ENCODE measurements at regions not wholly inside any gene's neighbourhood (a gene's known extent, or its start where the extent isn't known, plus 50 kb on each side); places are given as distances from the start of the nearest gene placed in this dataset.
"Not testable (repeated sequence)": the region's sequence is repeated elsewhere in the genome, so short reads cannot be mapped to it uniquely, and the experiment has no call there.

DNA sequence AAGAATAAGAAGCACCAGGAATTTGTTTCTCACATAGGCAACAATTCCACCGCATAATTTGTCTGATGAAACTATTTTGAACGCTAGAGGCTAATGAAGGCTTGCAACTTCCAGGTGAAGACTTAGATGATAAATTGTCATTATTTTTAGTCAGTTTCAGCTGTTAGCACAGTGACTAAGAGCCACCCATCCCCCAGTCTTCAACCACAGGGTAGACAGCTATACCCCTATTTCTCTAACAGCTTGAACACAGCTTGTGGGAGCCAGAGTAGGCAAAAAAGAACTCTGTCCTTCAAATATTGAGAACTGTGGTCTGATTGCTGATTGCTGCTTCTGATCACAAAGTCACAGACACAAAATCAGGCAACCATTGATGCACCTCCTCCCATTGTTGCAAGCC lies 1124.8 kb upstream of the PRR20A start:
- DNase-seq: no peak

DNA sequence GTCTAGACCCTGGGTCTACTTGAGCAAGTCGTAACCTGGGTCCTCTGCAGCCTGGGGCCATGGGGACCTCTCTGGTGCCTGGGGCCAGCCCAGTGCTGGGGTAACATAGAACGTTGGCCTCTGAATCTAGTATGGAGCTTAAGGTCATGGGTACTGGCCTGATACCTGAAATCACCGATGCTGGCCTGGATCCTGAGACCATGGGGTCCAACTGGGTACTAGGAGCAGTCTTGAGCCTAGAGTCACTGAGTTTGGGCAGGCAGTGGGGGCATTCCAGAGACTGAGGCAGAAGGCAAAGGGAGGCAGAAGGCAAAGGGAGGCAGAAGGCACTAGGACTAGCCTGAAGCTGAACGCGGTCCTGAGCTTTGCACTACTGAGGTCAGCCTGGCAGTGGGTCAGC lies 1121.1 kb upstream of the PRR20A start:
- DNase-seq: no peak

DNA sequence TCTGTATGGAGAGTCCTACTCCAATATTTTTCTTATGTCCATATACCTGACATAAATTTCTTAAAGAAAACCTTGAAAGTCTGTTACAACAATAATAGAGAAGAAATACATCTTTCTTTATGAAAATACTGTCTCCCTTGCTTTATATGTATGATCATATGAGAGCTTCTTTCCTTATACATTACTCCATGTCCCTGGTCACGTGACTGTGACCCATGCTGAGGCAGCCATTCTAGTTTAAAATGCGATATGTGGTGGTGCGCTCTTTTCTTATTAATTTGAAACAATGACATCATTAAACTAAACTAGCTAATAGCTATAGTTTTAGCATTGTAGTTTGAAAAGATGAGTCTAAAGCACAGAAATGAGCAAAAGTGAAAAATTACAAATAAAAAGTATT lies 1120.3 kb upstream of the PRR20A start:
- DNase-seq: no peak

DNA sequence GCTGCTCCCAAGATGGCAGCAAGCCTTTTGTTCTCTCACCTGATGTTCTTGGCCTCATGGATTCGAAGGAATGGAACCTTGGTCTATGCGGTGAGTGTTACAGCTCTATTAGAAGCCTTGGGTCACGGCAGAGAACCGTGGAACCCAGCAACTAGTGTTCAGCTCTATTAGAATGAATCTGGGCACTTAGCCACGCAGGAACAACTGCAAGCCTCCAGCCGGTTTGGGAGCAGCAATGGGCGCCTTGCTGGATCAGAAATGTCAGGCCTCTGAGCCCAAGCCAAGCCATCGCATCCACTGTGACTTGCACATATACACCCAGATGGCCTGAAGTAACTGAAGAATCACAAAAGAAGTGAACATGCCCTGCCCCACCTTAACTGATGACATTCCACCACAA lies 1100.7 kb upstream of the PRR20A start:
- no peak for DNase-seq

DNA sequence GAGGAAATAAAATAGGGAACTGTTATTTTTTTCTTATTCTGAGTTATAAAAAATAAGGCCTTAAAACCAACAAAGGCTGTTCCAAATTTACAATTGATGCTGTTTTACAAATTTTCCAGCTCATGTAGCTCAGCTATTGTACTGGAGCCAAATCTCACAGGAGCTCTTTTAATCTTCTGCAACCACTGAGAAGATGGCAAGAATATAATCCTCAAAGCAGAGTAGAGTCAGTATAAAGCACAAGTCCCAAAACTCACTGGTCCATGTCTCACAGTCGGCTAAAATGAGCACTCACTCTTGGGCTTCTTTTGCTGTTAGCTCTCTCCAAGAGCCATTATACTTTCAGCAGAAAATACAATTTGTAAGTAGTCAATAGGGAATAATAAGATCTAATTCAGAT lies 1074.4 kb upstream of the PRR20A start:
- DNase-seq: no peak

DNA sequence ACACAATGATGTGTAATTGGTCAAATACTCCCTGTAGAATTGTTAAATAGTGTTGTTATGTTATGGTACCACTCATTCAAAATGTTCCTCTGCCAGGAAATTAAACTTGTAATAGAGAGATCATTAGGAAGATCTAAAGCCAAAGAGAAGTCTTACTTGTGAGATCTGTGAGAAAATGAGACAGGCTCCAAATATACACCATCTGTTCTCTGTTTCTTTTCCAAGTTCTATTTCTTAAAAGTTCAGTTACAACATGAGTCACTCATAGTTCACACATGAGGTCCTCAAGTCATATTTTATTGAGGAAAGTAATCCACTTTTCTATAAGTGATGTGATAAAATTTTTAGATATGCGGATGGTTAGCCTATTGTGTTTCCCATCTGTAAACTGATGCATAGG lies 1038.1 kb upstream of the PRR20A start:
- DNase-seq: no peak

DNA sequence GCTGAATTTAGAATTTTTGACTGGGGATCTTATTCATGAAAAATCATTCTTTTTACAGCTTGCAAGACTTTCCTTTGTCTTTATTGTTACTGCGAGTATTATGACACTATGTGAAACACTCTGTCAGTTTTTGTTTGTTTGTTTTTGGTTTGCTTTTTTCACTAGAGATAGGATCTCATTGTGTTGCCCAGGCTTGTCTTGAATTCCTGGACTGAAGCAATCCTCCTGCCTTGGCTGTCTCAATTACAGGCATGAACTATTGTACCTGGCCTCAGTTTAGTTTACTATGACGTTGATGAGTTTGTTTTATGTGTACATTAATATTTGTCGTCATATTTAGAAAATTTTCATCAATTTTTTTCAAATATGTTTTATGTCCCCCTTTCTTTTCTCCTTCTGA lies 1030.0 kb upstream of the PRR20A start:
- no peak for DNase-seq

DNA sequence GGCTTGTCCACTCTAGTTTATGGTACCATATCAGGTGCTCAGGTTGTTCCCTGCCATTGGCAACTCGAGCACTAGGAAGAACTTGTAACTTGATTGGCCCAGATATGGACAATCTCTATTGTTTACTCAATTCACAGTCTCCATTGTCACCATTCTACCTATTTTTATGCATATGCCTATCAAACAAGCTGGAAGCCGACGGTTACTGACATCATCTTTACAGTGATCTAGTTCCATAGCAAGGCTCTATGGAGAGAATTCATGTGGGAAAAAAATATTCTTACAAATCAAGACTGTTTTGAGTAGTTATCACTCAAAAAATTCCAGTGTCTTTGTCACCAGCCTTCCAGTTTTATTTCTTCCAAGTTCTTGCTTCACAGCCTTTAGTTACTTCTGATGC lies 1006.2 kb upstream of the PRR20A start:
- no peak for DNase-seq

DNA sequence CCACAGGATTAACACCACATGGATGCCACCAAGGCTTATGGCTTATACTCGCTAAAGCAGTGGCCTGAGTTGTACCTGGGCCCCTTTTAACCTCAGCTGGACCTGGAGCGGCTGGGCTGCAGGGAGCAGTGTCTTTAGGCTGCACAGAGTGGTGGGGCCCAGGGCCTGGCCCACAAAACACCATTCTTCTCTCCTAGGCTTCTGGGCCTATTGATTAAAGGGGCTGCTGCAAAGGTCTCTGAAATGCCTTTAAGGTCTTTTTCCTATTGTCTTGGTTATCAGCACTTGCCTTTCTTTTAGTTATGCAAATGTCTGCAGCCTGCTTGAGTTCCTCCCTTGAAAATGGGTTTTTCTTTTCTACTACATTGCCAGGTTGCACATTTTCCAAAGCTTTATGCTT lies 973.9 kb upstream of the PRR20A start:
- DNase-seq: no peak

DNA sequence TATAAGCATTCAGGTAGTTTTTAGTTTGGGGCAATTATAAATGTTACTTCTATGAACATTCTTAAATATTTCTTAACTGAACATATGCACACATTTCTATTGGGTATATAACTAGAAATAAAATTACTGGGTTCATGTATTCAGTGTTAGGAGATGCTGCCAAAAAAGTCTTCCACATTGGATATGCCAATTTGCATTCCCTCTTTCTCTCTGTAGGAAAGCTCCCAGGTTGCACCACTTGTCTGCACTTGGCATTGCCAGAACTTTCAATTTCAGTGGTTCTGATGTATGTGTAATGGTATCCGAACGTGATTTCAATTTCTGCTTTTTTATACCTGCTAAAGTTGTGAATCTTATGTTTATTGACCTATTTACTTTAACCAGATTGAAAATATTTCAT lies 972.1 kb upstream of the PRR20A start:
- DNase-seq: no peak

DNA sequence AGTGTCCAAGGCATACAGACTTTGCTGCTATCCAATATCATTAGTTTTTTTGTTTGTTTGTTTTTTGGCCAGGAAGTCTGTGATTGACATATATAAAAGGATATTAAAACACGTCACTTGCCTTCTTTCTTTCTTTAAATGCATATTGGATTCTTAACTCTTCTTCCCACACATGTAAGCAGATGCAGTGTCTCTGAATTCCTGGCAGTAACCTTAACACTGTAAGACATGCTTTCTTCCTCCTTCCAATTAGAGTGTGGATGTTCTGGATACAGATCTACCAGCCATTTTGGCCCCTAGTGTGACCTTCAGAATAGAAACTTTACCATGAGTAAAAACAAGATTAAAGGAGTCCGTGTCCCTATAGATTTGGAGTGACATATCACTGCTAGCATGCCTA lies 967.4 kb upstream of the PRR20A start:
- DNase-seq: no peak

DNA sequence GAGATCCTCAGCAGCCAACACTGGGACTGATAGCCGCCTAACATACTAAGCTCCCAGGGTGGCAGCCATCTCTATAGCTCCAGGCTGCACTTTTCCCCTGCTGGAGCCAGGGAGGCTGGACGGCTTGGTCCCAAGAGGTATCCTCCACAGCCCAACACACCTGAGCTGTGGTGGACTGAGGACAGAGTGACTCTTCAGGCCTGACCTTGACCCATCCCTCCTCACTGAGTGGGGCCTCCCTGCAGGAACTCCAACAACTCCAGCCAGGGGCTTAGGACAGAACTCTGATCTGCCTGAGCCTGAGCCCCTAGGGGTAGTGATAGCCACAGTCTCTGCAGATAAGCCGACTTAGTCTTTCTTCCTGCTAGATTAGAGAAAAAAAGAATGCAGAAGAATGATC lies 958.1 kb upstream of the PRR20A start:
- DNase-seq: no peak

DNA sequence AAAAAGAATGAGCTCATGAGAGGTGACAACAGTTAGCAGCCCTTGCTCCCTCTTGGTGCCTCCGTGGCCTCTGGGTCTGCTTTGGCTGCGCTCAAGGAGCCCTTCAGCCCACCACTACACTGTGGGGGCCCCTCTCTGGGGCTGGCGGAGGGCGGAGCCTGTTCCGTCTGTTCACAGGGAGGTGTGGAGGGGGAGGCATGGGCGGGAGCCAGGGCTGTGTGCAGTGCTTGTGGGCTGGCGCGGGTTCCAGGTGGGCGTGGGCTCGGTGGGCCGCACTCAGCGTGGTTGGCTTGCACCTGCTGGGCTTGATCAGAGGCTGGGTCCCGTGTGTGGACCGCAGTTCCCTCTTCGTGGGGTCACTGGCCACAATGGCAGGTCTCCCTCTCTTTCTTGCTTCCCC lies 953.4 kb upstream of the PRR20A start:
- DNase-seq: no peak

DNA sequence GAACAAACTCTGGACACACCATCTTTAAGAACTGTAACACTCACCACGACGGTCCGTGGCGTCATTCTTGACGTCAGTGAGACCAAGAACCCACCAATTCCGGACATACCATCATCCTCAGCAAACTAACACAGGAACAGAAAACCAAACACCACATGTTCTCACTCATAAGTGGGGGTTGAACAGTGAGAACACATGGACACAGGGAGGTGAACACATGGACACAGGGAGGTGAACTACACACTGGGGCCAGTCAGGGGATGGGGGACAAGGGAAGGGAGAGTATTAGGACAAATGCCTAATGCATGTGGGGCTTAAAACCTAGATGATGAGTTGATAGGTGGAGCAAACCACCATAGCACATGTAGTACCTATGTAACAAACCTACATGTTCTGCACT lies 952.1 kb upstream of the PRR20A start:
- DNase-seq: not testable (repeated sequence)

DNA sequence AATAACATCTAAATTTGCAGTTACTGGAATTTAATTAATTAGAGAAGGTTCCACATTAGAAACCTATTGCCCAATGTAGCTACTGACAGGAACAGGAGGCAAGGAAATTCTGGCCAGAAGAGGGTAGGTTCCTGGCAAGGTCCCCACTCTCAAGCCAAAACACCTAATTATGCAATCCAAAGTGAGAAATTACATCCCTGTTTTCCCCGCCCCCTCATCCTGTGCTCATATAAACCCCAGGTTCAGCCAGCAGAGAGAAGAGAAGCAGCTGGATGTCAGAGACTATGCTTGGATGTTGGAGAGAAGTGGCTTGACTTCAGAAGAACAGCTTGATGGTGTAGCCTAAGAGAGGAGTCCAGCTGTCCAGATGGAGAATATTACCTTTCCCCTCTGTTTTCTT lies 951.3 kb upstream of the PRR20A start:
- no peak for DNase-seq

DNA sequence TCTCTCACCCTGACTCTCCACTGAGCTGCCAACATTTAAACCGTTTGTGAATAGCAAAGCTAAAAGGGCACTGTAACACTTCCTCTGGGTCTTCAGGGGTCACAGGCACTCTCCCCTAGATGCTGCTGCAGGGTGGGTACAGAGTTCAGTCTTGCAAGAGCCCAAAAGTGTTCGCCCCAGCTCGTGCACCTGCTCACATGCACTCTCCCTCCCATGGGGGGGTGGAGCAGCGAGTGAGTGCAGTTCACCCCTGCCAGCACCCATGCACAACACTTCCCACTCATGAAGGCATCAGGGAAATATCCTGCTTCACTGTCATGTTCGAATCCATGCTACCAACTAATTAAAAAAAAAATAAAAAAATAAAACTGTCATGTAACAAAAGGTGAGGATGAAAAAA lies 950.7 kb upstream of the PRR20A start:
- DNase-seq: no peak

DNA sequence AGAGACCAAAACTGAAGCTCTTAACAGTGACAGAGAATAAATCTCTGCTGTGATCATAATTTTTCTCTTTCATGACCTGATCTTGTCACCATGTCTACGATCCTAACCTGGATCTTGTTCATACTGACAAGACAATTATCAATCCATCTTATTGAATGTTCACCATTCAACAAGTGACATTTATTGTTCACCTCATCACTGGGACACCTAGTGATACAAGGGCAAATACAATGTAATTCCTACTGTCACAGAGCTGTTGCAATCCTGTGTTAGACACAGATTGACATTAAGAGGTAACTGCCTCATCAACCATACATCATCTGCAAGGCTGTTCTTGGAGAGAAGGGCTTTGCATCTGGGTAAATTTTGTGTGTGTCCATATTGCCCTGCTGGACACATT lies 942.4 kb upstream of the PRR20A start:
- no peak for DNase-seq

DNA sequence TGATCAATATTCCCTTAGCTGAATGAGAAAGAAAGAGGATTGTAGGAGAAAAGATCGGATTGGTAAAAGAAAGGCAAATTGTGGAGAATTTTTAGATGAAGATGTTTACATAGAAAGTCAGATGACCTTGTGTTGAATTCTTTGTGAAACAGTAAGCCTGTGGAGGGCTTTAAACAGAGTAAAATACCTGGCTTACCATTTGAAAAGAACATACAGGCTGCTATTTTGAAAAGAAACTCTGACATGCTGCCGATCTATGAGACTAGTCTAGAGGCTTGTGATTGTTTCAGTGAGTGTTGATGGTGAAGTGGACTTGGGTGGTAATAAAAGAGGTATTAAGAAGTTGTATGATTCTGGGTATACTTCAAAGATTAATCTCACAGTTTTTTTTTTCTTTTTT lies 938.9 kb upstream of the PRR20A start:
- DNase-seq: no peak

DNA sequence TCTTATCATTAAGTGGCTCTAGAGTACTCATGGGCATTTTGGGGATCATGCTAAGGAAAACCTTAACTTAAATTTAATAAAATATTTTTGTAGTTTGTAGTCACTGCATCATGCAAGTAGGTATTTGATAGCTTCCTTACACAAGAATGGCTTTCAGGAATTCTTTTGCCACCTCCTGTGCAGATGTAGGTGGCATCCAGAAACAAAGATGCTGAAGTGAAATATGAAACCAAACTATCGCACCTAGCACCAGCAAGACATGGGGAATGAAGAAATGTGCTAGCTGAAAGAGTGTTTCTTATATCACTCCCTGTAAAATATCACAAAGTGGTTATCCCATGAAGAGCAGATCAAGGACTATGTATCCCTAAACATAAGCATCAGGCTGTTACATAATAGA lies 924.5 kb upstream of the PRR20A start:
- DNase-seq: no peak

DNA sequence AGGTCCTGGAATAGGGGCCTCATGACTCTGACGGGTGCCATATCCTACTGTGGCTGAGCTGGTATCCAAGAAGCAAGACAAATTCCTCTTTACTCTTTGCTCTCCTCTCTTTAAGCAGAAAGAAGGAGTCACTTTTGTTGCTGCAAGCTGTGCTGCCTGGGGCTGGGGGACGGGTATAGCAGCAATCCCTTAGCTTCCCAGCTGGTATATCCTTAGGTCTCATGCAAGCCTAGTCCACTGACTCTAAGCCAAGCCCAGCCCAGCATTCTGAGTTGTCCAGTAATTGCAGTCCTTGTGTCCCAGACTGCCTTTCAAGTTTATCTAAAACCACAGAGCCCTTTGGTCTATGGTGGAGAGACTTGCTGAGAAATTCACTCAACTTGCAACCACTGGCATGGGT lies 893.0 kb upstream of the PRR20A start:
- DNase-seq: no peak

DNA sequence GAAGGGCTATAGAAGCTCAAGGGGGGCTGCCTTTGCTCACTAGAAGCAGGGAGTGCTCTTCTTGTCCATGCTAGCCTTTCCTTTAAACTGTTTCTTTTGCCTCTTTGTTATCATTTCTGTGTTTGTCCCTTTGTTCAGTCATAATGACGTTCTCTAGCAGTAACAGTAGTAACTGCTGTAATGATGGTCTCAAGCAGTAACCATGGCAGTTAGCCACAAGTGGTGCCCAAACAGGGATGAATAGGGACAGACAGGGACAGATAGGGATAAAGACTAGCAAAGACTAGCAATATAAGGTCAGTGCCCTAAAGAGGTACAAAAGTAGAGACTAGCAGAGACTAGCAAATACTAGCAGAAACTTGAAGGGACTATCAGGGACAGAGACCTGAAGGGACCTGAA lies 869.0 kb upstream of the PRR20A start:
- no peak for DNase-seq

DNA sequence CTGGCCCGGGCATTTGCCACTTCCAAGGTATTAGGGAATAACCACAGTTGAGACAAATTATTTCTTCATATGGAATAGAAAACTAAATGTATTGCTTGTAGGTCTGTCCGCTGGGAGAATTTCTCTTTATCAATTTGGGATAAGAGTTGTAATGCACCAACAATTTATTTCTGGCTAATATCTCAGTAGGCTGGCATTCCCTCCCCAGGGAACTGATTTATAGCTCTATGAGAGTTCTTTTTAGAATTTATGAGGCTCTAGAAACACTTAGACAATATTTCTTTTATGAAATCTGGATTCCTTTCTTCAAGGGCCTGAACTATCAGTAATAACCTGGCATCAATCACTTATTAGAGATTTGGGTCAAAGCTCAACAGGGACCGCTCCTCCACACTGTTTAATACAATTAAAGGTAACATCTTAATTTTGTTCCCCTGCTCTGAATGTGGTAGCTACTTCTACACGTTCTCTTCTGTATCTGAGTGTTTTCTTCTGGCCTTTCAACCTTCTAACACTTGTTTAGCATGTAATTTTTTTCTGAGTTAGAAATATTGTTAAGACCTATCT lies 857.4 kb upstream of the PRR20A start:
- no peak for DNase-seq

DNA sequence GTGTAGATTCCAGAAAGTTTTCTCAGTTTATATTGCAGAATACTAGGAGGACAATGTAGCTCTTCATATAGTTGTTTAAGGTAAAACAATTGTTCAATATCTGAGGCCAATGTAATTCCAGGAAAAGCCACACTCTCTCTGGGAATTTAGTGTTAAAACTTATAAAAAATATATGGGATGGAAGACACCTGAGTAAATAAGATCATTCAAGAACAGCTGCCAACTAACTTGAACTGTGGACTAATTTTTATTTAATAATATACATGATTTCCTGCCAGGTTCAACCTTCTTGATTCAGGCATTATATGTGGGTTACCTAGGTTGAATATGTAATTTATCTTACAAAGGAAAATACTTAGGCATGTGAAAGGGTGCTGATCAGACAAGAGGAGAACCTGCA lies 841.1 kb upstream of the PRR20A start:
- DNase-seq: no peak

DNA sequence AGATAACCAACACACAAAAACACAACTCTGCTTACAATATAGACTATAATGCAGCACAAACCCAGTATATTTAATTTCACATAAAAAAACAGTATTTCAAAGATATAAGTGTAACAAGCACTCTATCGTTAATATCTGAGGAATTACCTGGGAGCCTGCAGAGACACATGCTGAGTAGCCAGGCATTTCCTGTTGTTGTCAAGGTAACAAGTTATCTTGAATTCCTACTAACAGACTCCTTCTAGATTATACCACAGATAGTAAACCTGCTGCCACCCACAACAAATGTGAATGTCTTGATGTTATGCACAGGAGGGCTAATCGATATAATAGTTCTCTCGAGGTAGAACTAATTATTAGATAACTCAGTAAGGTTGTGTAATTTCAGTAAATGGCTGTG lies 826.0 kb upstream of the PRR20A start:
- no peak for DNase-seq

DNA sequence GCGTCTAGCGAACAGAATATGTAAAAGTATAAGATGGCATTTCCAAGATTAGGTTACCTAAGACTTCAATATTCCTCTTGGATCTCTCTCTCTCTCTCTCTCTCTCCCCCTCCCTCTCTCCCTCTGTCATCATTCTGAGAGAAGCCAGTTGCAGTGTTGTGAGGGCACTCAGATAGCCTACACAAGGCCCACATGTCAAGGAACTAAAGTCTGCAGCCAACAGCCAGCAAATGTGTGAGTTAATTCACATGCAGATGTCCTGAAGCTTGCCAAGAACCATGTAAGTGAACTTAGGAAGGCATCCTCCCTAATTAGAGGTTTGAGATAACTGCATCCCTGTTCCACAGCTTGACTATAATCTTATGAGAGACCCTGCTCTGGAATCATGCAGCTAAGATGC lies 822.9 kb upstream of the PRR20A start:
- DNase-seq: no peak

DNA sequence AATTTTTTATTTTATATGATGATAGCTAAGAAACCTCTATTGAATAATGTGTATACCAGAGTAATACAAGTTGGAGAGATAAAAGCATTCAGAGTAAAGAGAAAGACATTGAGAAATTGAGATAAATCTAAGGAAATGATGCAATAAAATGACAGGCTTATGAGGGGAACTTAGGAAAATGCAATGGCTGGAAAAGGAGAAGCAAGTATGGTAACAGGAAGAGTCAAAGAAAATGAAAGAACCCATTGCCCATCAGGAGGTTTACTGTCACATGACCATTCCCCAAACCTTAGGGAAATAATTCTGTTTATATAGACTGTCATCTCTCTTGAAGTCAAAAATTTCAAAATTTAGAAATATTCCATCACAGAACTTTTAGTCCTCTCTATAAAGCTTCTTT lies 808.0 kb upstream of the PRR20A start:
- no peak for DNase-seq
